Prostate gland (tissue), 2 donors: ENCODE measurements at regions not wholly inside any gene's neighbourhood (a gene's known extent, or its start where the extent isn't known, plus 50 kb on each side); places are given as distances from the start of the nearest gene placed in this dataset.

ENCODE experiments used
- DNase-seq: peaks from one replicate; pipeline ENCODE4 v3.0.0-alpha.2; 2019; ENCODE audit warnings: low spot score
- H3K27ac ChIP-seq, 2 donors: fragments of 200-600 bp; sonication (generic); 2 replicates each; pipeline ENCODE4 v1.5.1; 2017 to 2019
- H3K27me3 ChIP-seq: fragments of 200-600 bp; sonication (generic); replicated peaks from 2 replicates; pipeline ENCODE4 v1.5.1; 2019; ENCODE audit not compliant: insufficient read depth
- H3K36me3 ChIP-seq, 2 donors: fragments of 200-600 bp; sonication (generic); 1 replicate in 1 of 2; 2 replicates in 1 of 2; pipeline versions ENCODE4 v1.5.1 to v1.8.1; 2017 to 2019
- H3K4me1 ChIP-seq: fragments of 200-600 bp; sonication (generic); replicated peaks from 2 replicates; pipeline ENCODE4 v1.5.1; 2019
- H3K4me3 ChIP-seq, 2 donors: fragments of 200-600 bp; sonication (generic); 2 replicates each; pipeline ENCODE4 v1.5.1; 2017 to 2019
- H3K9me3 ChIP-seq: fragments of 200-600 bp; sonication (generic); 2 replicates; pipeline ENCODE4 v1.5.1; 2017
- POLR2A ChIP-seq: fragments of 450-650 bp; IDR thresholded peaks from one replicate; pipeline ENCODE4 v1.6.1; 2016; ENCODE audit warnings: antibody characterized with exemption, mild to moderate bottlenecking
- POLR2AphosphoS5 ChIP-seq: sonication (generic); formaldehyde crosslinking; IDR thresholded peaks from one replicate; pipeline ENCODE4 v1.6.1; 2017; ENCODE audit warnings: antibody characterized with exemption
- WGBS: methylation state at CpG from one replicate; pipeline ENCODE4 v1.1.5; 2018; 5-methylcytosine and 5-hydroxymethylcytosine counted together
- intact Hi-C: fragments of 100-400 bp; cut with DNase I; formaldehyde crosslinking; loops from one replicate; pipeline ENCODE4 v1.14.2; 2022
- TF ChIP-seq, protein P1 (sequence below), 4 experiments: fragments of 200-600 bp in 2 of 4; fragments of 450-650 bp in 2 of 4; sonication (generic) in 2 of 4; IDR thresholded peaks; 1 replicate in 3 of 4; 2 replicates in 1 of 4; pipeline ENCODE4 v1.5.1; 2016 to 2019; ENCODE audit warnings: antibody characterized with exemption in 4 of 4, mild to moderate bottlenecking in 2 of 4, moderate library complexity in 2 of 4

GRCh38 chr3:3737531-3737930 lies 61.7 kb upstream of the LRRN1 start:
- Histone ChIP-seq H3K27me3 (no peaks in the 10 kb centered on the region), H3K4me1 (no peaks in the 10 kb centered on the region), H3K4me3 (no peak overlapping the region), H3K27ac (no peak overlapping the region), H3K36me3 (no peaks in the 10 kb centered on the region), H3K9me3 (no peaks in the 10 kb centered on the region)
- intact Hi-C loops = no loop called here
- 100% methylated on average over 2 of the region's 2 CpGs for WGBS
- no peak for DNase-seq
- TF ChIP-seq, protein P1, sequence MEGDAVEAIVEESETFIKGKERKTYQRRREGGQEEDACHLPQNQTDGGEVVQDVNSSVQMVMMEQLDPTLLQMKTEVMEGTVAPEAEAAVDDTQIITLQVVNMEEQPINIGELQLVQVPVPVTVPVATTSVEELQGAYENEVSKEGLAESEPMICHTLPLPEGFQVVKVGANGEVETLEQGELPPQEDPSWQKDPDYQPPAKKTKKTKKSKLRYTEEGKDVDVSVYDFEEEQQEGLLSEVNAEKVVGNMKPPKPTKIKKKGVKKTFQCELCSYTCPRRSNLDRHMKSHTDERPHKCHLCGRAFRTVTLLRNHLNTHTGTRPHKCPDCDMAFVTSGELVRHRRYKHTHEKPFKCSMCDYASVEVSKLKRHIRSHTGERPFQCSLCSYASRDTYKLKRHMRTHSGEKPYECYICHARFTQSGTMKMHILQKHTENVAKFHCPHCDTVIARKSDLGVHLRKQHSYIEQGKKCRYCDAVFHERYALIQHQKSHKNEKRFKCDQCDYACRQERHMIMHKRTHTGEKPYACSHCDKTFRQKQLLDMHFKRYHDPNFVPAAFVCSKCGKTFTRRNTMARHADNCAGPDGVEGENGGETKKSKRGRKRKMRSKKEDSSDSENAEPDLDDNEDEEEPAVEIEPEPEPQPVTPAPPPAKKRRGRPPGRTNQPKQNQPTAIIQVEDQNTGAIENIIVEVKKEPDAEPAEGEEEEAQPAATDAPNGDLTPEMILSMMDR (IDR thresholded peaks at IDR 0.05) = no peak
- TF ChIP-seq POLR2AphosphoS5 = no peak
- no peak for TF ChIP-seq POLR2A

GRCh38 chr3:3735919-3736318 lies 63.3 kb upstream of the LRRN1 start:
- Histone ChIP-seq H3K9me3 (no peaks in the 10 kb centered on the region), H3K27me3 (no peaks in the 10 kb centered on the region), H3K4me3 (no peak overlapping the region), H3K27ac (no peak overlapping the region), H3K4me1 (no peaks in the 10 kb centered on the region), H3K36me3 (no peaks in the 10 kb centered on the region)
- DNase-seq = no peak
- 97% methylated on average over 1 of the region's 1 CpG for WGBS
- intact Hi-C loops = no loop called here
- TF ChIP-seq POLR2A (no peak), POLR2AphosphoS5 (no peak)
- TF ChIP-seq, protein P1 (IDR thresholded peaks at IDR 0.05) = no peak

DNA sequence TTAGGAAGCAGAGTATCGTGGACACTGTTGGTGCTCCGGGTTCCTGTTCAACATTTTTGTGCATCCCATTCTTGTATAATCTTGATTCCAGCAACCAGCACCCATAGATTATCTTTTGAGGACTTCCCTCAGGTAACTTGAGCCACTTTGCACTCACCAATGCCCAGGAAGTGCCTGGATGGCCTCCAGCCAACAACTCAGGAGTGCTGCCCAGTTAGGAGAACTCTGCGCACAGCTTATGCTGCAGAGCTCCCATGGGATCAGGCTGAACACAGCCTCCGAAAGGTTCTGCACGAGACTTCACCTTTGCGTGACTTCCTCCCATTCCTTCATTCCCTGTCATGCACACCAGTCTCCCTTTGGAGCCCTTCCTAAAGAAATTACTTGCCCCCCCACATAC lies 64.3 kb upstream of the LRRN1 start:
- H3K27ac ChIP-seq = no peak overlapping the region
- intact Hi-C loops = no loop called here
- H3K4me1 ChIP-seq = no peaks in the 10 kb centered on the region
- no peak for DNase-seq
- TF ChIP-seq, protein P1 (IDR thresholded peaks at IDR 0.05) = no peak
- TF ChIP-seq POLR2A (no peak), POLR2AphosphoS5 (no peak)
- no peaks in the 10 kb centered on the region for H3K36me3 ChIP-seq
- no peaks in the 10 kb centered on the region for H3K9me3 ChIP-seq
- no peak overlapping the region for H3K4me3 ChIP-seq
- WGBS = 95% methylated on average over 6 of the region's 6 CpGs
- H3K27me3 ChIP-seq = no peaks in the 10 kb centered on the region

GRCh38 chr3:3729261-3729660 lies 70.0 kb upstream of the LRRN1 start:
- intact Hi-C loops = no loop called here
- Histone ChIP-seq H3K27ac (no peak overlapping the region), H3K4me3 (no peak overlapping the region), H3K9me3 (no peaks in the 10 kb centered on the region), H3K36me3 (no peaks in the 10 kb centered on the region), H3K4me1 (no peaks in the 10 kb centered on the region), H3K27me3 (no peaks in the 10 kb centered on the region)
- TF ChIP-seq POLR2AphosphoS5 (no peak), POLR2A (no peak)
- TF ChIP-seq, protein P1 (IDR thresholded peaks at IDR 0.05) = no peak
- 71% methylated on average over 4 of the region's 4 CpGs for WGBS
- DNase-seq = no peak

- Histone ChIP-seq H3K4me1 (no peaks in the 10 kb centered on the region), H3K27me3 (no peaks in the 10 kb centered on the region), H3K27ac (no peak overlapping the region), H3K36me3 (no peaks in the 10 kb centered on the region), H3K4me3 (no peak overlapping the region), H3K9me3 (no peaks in the 10 kb centered on the region)
- DNase-seq = no peak
- intact Hi-C loops = no loop called here
- TF ChIP-seq, protein P1 (IDR thresholded peaks at IDR 0.05) = no peak
- TF ChIP-seq POLR2A (no peak), POLR2AphosphoS5 (no peak)
- 72% methylated on average over 5 of the region's 5 CpGs for WGBS
Observed at GRCh38 chr3:3726549-3726948, 72.7 kb upstream of the LRRN1 start.
